Body of pancreas (tissue), 4 donors: ENCODE measurements at regions not wholly inside any gene's neighbourhood (a gene's known extent, or its start where the extent isn't known, plus 50 kb on each side); places are given as distances from the start of the nearest gene placed in this dataset.

Experiments
- ATAC-seq: fragments of 150-250 bp; one replicate; pipeline ENCODE4 v1.9.1; 2016
- DNase-seq, 4 donors: peaks; one replicate each; pipeline ENCODE4 v3.0.0-alpha.2; 2019
- H3K27ac ChIP-seq, 4 donors: fragments of 200-600 bp; sonication (generic); 1 replicate in 3 of 4; 2 replicates in 1 of 4; pipeline versions ENCODE4 v1.5.1 to v1.6.1; 2016 to 2019; ENCODE audit warnings: mild to moderate bottlenecking in 1 of 4, mixed read lengths in 1 of 4, moderate library complexity in 1 of 4
- H3K27me3 ChIP-seq, 2 donors: fragments of 200-600 bp; sonication (generic); one replicate each; pipeline ENCODE4 v1.6.0; 2016; ENCODE audit warnings: mild to moderate bottlenecking in 1 of 2
- H3K36me3 ChIP-seq, 2 donors: fragments of 200-600 bp; sonication (generic); replicated peaks in 1 of 2; 2 replicates each; pipeline ENCODE4 v1.5.1; 2016; ENCODE audit warnings: low read depth in 2 of 2; ENCODE audit not compliant: insufficient read depth in 1 of 2
- H3K4me1 ChIP-seq: fragments of 200-600 bp; sonication (generic); one replicate; pipeline ENCODE4 v1.6.0; 2016
- H3K4me3 ChIP-seq, 2 donors: fragments of 200-600 bp; sonication (generic); 1 replicate in 1 of 2; 2 replicates in 1 of 2; pipeline ENCODE4 v1.5.1; 2016 to 2019
- H3K9me3 ChIP-seq, 3 donors: fragments of 200-600 bp; sonication (generic); 1 replicate in 2 of 3; 2 replicates in 1 of 3; pipeline ENCODE4 v1.5.1; 2016
- CTCF ChIP-seq, 7 experiments: fragments of 450-650 bp in 4 of 7; fragments of 200-600 bp in 3 of 7; sonication (generic) in 3 of 7; IDR thresholded peaks; one replicate each; pipeline ENCODE4 v1.5.1; 2016 to 2019; ENCODE audit warnings: antibody characterized with exemption in 7 of 7
- POLR2A ChIP-seq, 3 donors: fragments of 450-650 bp; IDR thresholded peaks; one replicate each; pipeline ENCODE4 v1.6.1; 2016; ENCODE audit warnings: antibody characterized with exemption in 3 of 3, mild to moderate bottlenecking in 2 of 3
- WGBS, 2 donors: methylation state at CpG; one replicate each; pipeline ENCODE4 v1.1.5; 2017; 5-methylcytosine and 5-hydroxymethylcytosine counted together
- intact Hi-C: fragments of 100-400 bp; cut with DNase I; formaldehyde crosslinking; loops from one replicate; pipeline ENCODE4 v1.15.1; 2023

GRCh38 chr1:218939095-218939494 lies 234.6 kb upstream of the LYPLAL1 start:
- intact Hi-C loops = no loop called here
- no peak for TF ChIP-seq CTCF (IDR thresholded peaks at IDR 0.05)
- Histone ChIP-seq H3K9me3 (peaks cover 0 to 5% (median 0%) of the 10 kb centered on the region in 3 donors), H3K36me3 (no peaks in the 10 kb centered on the region), H3K4me3 (no peak overlapping the region), H3K27me3 (no peaks in the 10 kb centered on the region), H3K4me1 (no peaks in the 10 kb centered on the region), H3K27ac (no peak overlapping the region)
- DNase-seq (no peak), ATAC-seq (no peak)
- WGBS, 2 donors = 22 to 32% methylated on average over 3 of the region's 3 CpGs

GRCh38 chr1:218942431-218942830 lies 231.2 kb upstream of the LYPLAL1 start:
- no peak for ATAC-seq
- H3K27ac ChIP-seq = no peak overlapping the region
- 58 to 63% methylated on average over 5 of the region's 5 CpGs for WGBS, 2 donors
- no peaks in the 10 kb centered on the region for H3K27me3 ChIP-seq
- DNase-seq = no peak
- no peak overlapping the region for H3K4me3 ChIP-seq
- intact Hi-C loops = no loop called here
- H3K36me3 ChIP-seq = no peaks in the 10 kb centered on the region
- H3K4me1 ChIP-seq = no peaks in the 10 kb centered on the region
- TF ChIP-seq CTCF (IDR thresholded peaks at IDR 0.05) = no peak
- no peak for TF ChIP-seq POLR2A (IDR thresholded peaks at IDR 0.05)
- no peaks in the 10 kb centered on the region for H3K9me3 ChIP-seq

GRCh38 chr1:218943371-218943770 lies 230.3 kb upstream of the LYPLAL1 start:
- Histone ChIP-seq H3K36me3 (no peaks in the 10 kb centered on the region), H3K27me3 (no peaks in the 10 kb centered on the region), H3K9me3 (no peaks in the 10 kb centered on the region), H3K4me1 (no peaks in the 10 kb centered on the region), H3K27ac (no peak overlapping the region), H3K4me3 (no peak overlapping the region)
- DNase-seq (no peak), ATAC-seq (no peak)
- 69 to 79% methylated on average over 2 of the region's 2 CpGs for WGBS, 2 donors
- intact Hi-C loops = no loop called here
- TF ChIP-seq POLR2A (IDR thresholded peaks at IDR 0.05) (no peak), CTCF (IDR thresholded peaks at IDR 0.05) (no peak)

GRCh38 chr1:218945050-218945449 lies 228.6 kb upstream of the LYPLAL1 start:
- intact Hi-C loops = no loop called here
- no peak overlapping the region for H3K27ac ChIP-seq
- ATAC-seq (no peak), DNase-seq (no peak)
- no peaks in the 10 kb centered on the region for H3K4me1 ChIP-seq
- TF ChIP-seq POLR2A (IDR thresholded peaks at IDR 0.05) = no peak
- TF ChIP-seq CTCF (IDR thresholded peaks at IDR 0.05) = no peak
- H3K9me3 ChIP-seq = no peaks in the 10 kb centered on the region
- H3K27me3 ChIP-seq = no peaks in the 10 kb centered on the region
- 61 to 63% methylated on average over 1 of the region's 1 CpG for WGBS, 2 donors
- H3K36me3 ChIP-seq = no peaks in the 10 kb centered on the region
- no peak overlapping the region for H3K4me3 ChIP-seq

- intact Hi-C loops = no loop called here
- no peak for TF ChIP-seq CTCF (IDR thresholded peaks at IDR 0.05)
- TF ChIP-seq POLR2A (IDR thresholded peaks at IDR 0.05) = no peak
- no peak overlapping the region for H3K4me3 ChIP-seq
- H3K4me1 ChIP-seq = no peaks in the 10 kb centered on the region
- H3K9me3 ChIP-seq = no peaks in the 10 kb centered on the region
- H3K27ac ChIP-seq = no peak overlapping the region
- ATAC-seq (no peak), DNase-seq (no peak)
- H3K36me3 ChIP-seq = no peaks in the 10 kb centered on the region
- H3K27me3 ChIP-seq = no peaks in the 10 kb centered on the region
- WGBS, 2 donors = 48 to 55% methylated on average over 2 of the region's 2 CpGs
Observed at GRCh38 chr1:218946147-218946546, 227.5 kb upstream of the LYPLAL1 start.
